HL-60 (cell line): ENCODE measurements at regions not wholly inside any gene's neighbourhood (a gene's known extent, or its start where the extent isn't known, plus 50 kb on each side); places are given as distances from the start of the nearest gene placed in this dataset.

Experiments used
- DNase-seq, 2 experiments: peaks; one replicate each; pipeline ENCODE4 v3.0.0-alpha.2; 2010 to 2020; ENCODE audit warnings: low read depth in 1 of 2, low spot score in 1 of 2
- H3K27ac ChIP-seq: fragments of 250-450 bp; sonication (Bioruptor Pico); replicated peaks from 2 replicates; pipeline ENCODE4 v1.5.1; 2020; ENCODE audit warnings: mild to moderate bottlenecking, moderate library complexity
- H3K27me3 ChIP-seq: fragments of 250-450 bp; sonication (Bioruptor Pico); 2 replicates; pipeline ENCODE4 v1.5.1; 2021; ENCODE audit warnings: mild to moderate bottlenecking, moderate library complexity; ENCODE audit not compliant: insufficient read depth, poor library complexity, severe bottlenecking
- H3K4me3 ChIP-seq: replicated peaks from 2 replicates; pipeline ENCODE4 v1.5.1; 2011; ENCODE audit warnings: mild to moderate bottlenecking, control low read depth, low read length; ENCODE audit not compliant: insufficient read depth
- CTCF ChIP-seq: IDR thresholded peaks from one replicate; pipeline ENCODE4 v1.5.1; 2011; ENCODE audit warnings: low read length, control low read depth, inconsistent platforms; ENCODE audit not compliant: insufficient read depth
- GABPA ChIP-seq: IDR thresholded peaks from 2 replicates; pipeline ENCODE4 v1.6.1; 2012; ENCODE audit warnings: low read depth
- POLR2AphosphoS5 ChIP-seq: IDR thresholded peaks from 2 replicates; pipeline ENCODE4 v1.6.1; 2012; ENCODE audit warnings: low read depth
- REST ChIP-seq: IDR thresholded peaks from 2 replicates; pipeline ENCODE4 v1.6.1; 2012; ENCODE audit warnings: low read depth; ENCODE audit not compliant: insufficient replicate concordance
- SPI1 ChIP-seq: IDR thresholded peaks from 2 replicates; pipeline ENCODE4 v1.6.1; 2012; ENCODE audit warnings: low read depth, mild to moderate bottlenecking, borderline replicate concordance

GRCh38 chr18:76568731-76569130 lies 73.7 kb upstream of the ZNF516 start:
- no peaks in the 10 kb centered on the region for H3K27me3 ChIP-seq
- H3K27ac ChIP-seq: peak overlapping the region; percentile 52
- no peak for TF ChIP-seq GABPA
- no peak for TF ChIP-seq REST
- TF ChIP-seq SPI1: no peak
- TF ChIP-seq POLR2AphosphoS5: no peak
- no peak for TF ChIP-seq CTCF
- no peak overlapping the region for H3K4me3 ChIP-seq
- DNase-seq: peak in 1 of 2 experiments; percentile 74

- H3K27ac ChIP-seq: peak overlapping the region; percentile 52
- H3K4me3 ChIP-seq: no peak overlapping the region
- no peak for DNase-seq
- no peaks in the 10 kb centered on the region for H3K27me3 ChIP-seq
- TF ChIP-seq CTCF (no peak), SPI1 (no peak), POLR2AphosphoS5 (no peak), GABPA (no peak), REST (no peak)
These were observed 72.9 kb upstream of the ZNF516 start for GRCh38 chr18:76567835-76568445.

- H3K27ac ChIP-seq: peak overlapping the region; percentile 68
- DNase-seq: no peak
- H3K27me3 ChIP-seq: no peaks in the 10 kb centered on the region
- TF ChIP-seq SPI1 (peak; percentile 50; the same call in 1 of the 2 replicates), POLR2AphosphoS5 (no peak)
- no peak overlapping the region for H3K4me3 ChIP-seq
These were observed 71.9 kb upstream of the ZNF516 start for GRCh38 chr18:76566987-76567386.

- DNase-seq: peak; percentile 96 to 97
- peak overlapping the region; percentile 68 for H3K27ac ChIP-seq
- H3K4me3 ChIP-seq: peak overlapping the region; percentile 44
- TF ChIP-seq CTCF: no peak
- peak; percentile 93 for TF ChIP-seq POLR2AphosphoS5
- 0 out of 2 replicates have a peak, but pooled peaks have one; percentile 17 for TF ChIP-seq GABPA
- no peak for TF ChIP-seq SPI1
- no peaks in the 10 kb centered on the region for H3K27me3 ChIP-seq
These were observed 70.5 kb upstream of the ZNF516 start for GRCh38 chr18:76565238-76566173.
